HG03558 (cell line): ENCODE measurements at regions not wholly inside any gene's neighbourhood (a gene's known extent, or its start where the extent isn't known, plus 50 kb on each side); places are given as distances from the start of the nearest gene placed in this dataset.

Experiments
- ATAC-seq: cut with Tn5 transposase; IDR thresholded peaks from one replicate; pipeline ENCODE4 v1.9.1; 2021; ENCODE audit warnings: moderate number of reproducible peaks; ENCODE audit not compliant: unreplicated experiment; ENCODE audit errors: extremely low read depth

DNA sequence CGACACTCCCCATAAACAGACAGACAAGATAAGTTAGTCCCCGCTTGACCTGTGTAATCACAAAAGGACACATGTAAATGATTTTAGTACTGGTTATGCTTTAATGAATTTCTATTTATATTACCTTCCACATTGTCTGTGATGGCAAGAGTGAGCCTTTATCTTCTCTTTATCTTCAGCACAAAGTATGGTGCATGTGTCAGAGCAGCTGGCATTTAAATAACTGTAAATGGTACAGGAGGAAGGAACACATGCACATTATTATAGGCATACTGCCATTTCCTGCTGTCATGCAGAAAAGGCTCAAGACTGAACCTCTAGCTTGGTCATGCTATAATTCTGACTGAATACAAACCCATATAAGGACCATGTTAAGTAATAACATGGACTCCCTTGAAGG, 1342.7 kb upstream of the TENM4 start:
- no peak for ATAC-seq

DNA sequence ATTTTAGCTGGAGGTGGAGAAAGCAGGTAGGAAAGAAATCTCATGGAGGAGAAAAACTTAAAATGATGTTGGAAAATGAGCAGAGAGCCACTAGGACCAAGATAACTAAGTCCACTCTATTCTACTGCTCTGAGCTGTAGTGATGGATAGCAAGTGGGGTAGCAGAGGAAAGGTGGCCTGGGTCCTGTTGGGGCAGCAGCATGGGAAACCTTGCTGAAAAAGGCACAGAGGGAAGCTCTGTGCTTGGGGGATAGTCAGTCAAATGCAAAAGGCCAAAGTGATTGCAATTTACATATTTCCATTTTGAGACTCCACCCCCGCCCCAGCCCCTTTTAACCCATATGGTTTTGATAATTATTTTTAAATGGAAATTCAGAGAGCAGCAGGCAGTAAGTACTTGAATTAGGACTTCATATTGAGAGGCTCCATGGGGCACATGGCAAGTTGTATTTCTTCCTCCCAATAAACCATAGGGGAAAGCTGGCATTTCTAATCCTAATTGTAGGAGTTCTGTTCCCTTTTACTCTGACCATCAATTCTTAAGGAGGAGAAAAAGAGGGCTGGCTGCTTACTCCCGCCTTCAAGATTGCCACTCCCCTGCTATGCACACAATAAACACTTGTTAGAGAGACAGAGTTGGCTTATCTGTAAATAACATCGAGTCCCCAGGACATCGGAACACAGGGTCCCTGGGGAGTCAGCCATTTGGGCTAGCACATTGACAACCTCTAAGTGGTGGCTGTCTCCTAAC, 1341.5 kb upstream of the TENM4 start:
- no peak for ATAC-seq

DNA sequence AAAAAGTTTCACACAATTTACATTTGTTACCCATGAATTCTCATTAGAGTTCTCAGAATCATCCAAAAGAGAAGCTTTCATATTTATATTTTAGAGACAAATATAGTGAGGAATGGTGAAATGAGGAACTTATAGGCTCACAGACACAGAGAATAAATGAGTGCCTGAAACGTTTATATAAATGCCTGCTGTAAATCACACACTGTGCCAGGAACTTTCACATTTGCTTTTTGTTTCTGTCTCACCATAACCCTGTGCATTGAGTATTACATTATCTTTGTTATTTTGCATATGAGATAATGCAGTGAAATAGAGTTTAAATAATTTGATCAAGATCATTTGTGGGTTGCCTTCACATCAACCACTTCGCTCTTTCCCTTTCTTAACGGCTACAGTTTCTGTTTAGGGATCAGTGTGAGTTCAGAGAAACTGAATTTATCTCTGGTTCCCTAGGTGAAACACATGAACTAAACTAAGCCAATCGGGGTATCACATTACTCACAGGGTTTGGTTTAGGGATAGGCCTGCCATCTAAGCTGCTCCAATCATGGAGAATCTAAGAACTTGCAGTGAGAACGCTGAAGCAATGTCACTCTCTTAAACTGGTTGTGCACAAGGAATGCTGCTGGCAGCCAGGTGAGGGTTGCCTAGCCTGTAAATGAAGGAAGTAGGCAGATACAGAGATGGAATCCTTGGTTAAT, 1339.2 kb upstream of the TENM4 start:
- no peak for ATAC-seq

GRCh38 chr11:80778941-80779340, 1338.1 kb upstream of the TENM4 start:
- ATAC-seq = no peak

- ATAC-seq = no peak
Observed at GRCh38 chr11:80778432-80778831, 1337.6 kb upstream of the TENM4 start.

DNA sequence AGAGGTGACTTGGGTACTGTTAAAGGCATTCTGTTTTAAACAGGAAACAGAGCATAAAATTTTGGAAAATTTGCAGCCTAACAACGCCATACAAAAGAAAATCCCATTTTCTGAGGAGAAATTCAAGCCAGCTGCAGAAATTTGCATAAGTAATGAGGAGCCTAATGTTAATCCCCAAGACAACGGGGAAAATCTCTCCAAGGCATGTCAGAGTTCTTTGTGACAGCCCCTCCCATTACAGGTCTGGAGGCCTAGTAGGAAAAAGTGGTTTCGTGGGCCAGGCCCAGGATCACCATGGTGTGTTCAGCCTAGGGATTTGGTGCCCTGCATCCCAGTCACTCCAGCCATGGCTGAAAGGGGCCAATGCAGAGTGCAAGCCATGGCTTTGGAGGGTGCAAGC, 1333.1 kb upstream of the TENM4 start:
- no peak for ATAC-seq

GRCh38 chr11:80771017-80771416, 1330.2 kb upstream of the TENM4 start:
- ATAC-seq = no peak

DNA sequence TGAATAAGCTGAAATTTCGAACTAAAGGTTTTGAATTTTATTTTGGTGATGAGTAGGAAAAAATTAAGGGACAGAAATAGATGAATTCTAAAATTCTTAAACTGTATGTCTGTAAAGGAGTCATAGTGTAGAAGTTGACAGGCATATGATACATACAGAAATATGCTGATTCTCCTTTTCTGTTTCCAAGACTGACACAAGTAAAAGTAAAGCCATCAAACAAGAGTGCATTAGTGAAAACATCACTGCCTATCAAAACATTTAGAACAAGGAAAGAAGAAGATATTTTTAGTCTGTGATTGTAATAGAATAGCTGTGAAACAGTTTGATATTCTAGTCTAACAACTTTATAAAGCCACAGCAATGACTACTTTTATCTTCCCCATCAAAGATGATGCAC, 1318.0 kb upstream of the TENM4 start:
- no peak for ATAC-seq

GRCh38 chr11:80748207-80748925, 1307.5 kb upstream of the TENM4 start:
- no peak for ATAC-seq

DNA sequence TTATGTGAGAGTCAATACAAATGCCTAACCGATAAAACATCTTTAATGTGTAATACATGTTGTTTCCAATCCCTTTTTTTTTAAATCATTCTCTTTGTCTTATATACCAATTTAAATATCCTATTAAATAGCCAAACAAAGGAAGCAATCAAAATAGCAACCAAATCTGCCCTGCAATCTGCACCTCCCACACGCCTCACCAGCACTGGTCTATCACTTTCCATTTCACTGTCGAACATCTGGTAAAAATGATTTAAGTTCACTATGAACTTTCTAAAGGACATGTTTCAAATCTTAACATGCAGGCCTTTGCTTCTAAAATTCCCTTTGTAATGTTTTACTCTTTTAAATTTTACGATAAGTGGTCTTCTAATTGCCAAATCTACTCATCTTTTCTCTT, 1305.5 kb upstream of the TENM4 start:
- no peak for ATAC-seq

DNA sequence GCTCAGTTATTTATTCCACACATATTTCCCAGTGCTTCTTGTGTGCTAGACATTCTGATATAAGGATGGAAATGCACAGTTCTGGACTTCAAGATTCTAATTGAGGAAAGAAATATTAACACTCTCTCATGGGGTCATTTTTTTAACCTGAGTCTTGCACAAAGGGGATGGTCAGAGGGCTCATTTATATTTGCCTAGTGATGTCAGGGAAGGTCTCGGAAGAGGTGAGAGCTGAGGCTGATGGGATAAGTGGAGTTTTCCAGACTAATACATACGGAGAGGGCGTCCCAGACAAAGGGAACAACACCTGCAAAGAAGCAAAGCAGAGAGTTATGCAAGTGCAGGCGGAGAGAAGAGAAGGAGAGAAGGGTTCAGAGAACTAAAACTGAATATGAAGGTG, 1304.6 kb upstream of the TENM4 start:
- ATAC-seq = no peak

DNA sequence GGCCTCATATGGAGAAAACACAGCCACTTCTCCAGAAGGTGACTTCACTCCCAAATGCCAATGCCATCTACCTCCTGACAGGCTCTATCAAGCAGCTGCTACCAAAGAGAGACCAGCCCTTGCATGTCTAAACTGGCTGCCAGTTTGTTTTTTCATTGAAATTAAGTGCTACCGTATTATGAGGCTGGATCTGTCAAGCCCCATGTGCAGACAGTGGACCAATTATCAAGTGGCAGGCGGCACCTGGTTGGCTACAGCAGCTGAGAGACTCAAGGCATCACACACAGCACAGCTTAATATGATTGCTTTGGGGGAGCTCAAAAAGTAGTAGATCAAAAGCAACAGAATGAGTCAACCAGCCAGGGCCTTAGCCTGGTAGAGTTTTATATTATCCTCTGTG, 1293.0 kb upstream of the TENM4 start:
- ATAC-seq = no peak

GRCh38 chr11:80733361-80733760, 1292.5 kb upstream of the TENM4 start:
- no peak for ATAC-seq

DNA sequence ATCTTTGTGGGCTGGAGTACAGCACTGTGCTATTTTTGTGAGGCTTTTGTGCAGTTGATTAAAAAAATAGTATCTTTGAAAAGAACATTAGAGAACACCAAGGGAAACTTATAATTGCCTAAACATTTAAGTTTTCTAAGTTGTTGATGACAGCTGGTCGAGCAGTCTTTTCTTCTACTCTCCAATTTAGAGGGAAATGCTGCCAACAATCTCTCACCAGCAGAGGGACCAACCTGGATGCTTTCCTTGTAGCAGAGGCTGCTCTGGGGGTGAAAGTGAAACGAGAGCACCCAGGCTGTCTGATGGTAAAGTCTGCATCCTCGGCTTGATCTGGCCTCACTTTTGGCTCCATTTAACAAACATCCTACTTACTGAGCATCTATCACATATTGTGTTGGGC, 1286.5 kb upstream of the TENM4 start:
- no peak for ATAC-seq

GRCh38 chr11:80726236-80726635, 1285.4 kb upstream of the TENM4 start:
- no peak for ATAC-seq

- ATAC-seq = no peak
Observed at GRCh38 chr11:80724366-80724765, 1283.5 kb upstream of the TENM4 start.

- no peak for ATAC-seq
Observed at GRCh38 chr11:80722629-80723028, 1281.8 kb upstream of the TENM4 start.

DNA sequence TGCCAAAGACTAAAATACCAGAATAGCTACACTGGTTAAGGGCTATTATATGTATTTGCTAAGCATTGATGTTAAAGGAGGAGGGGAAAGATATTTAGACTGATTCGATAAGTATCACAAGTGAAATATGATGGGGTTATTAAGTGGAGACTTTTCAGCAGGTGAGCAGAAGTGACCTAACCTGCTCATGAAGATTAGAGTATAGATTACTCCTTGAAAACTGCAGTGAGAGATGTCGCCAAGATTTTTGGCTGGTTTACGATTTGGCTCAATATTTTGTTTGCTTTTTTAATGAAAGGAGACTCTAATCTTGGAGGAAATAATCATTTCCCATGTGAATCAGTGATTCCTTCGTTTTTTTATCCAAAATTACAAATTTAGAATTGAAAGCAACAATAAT, 1279.5 kb upstream of the TENM4 start:
- ATAC-seq = no peak

GRCh38 chr11:80719292-80719646, 1278.4 kb upstream of the TENM4 start:
- ATAC-seq = no peak

GRCh38 chr11:80718611-80719291, 1277.9 kb upstream of the TENM4 start:
- no peak for ATAC-seq

DNA sequence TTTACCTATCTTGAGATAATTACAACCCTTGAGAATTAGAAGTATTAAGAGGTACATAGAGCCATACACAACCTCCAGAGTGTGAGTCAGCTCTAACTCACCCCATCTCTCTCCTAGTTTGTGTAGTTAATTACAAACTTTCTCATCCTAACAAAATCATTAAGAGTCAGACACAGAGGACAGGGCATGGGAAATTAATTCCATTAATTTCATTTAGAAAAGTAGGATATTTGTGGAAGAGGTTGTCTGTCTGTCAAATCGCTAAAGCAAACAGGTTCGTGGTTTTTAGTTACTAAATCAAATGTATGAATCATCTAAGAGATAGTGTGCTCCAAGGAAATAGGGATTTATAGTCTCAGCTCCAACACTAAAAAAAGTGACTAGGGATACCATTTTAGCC, 1261.4 kb upstream of the TENM4 start:
- no peak for ATAC-seq
